Caco-2 (cell line): ENCODE measurements at regions not wholly inside any gene's neighbourhood (a gene's known extent, or its start where the extent isn't known, plus 50 kb on each side); places are given as distances from the start of the nearest gene placed in this dataset.

Experiments used
- BruUV-seq: library from RNA; stranded (reverse); fragments of 400-500 nt; replicated peaks from 2 replicates; lab custom pipeline; 2021; lab: Mats Ljungman, UMichigan
- CTCF ChIA-PET: fragments of 300-600 bp; sonication (Branson Sonifier 250); formaldehyde crosslinking; loops from one replicate; lab custom pipeline; 2022; ENCODE audit warnings: antibody characterized with exemption; lab: Charles Lee
- POLR2A ChIA-PET: fragments of 300-600 bp; sonication (Branson Sonifier 250); formaldehyde crosslinking; loops from one replicate; lab custom pipeline; 2022; ENCODE audit warnings: antibody characterized with exemption; lab: Charles Lee
- DNase-seq, 2 experiments: peaks; one replicate each; pipeline versions ENCODE4 v3.0.0 to v3.0.0-alpha.2; 2020 to 2022
- H3K27me3 ChIP-seq: replicated peaks from 2 replicates; pipeline ENCODE4 v1.6.0; 2011; ENCODE audit warnings: low read length; ENCODE audit not compliant: control insufficient read depth, insufficient read depth
- H3K36me3 ChIP-seq: 2 replicates; pipeline ENCODE4 v1.5.1; 2011; ENCODE audit warnings: low read length; ENCODE audit not compliant: control insufficient read depth, insufficient read depth
- H3K4me1 ChIP-seq: fragments of 250-450 bp; sonication (Bioruptor Pico); 2 replicates; pipeline ENCODE4 v1.5.1; 2020; ENCODE audit warnings: mild to moderate bottlenecking
- H3K4me3 ChIP-seq: 2 replicates; pipeline ENCODE4 v1.5.1; 2011; ENCODE audit warnings: low read depth, mild to moderate bottlenecking, control low read depth, low read length
- H3K9me3 ChIP-seq: fragments of 250-450 bp; sonication (Bioruptor Pico); 2 replicates; pipeline ENCODE4 v1.5.1; 2020; ENCODE audit warnings: mild to moderate bottlenecking, moderate library complexity
- H3K27ac Mint-ChIP-seq: one replicate; pipeline ENCODE4 v1.8.0; 2022; ENCODE audit warnings: mixed read lengths; ENCODE audit not compliant: unreplicated experiment
- H3K27me3 Mint-ChIP-seq: one replicate; pipeline ENCODE4 v1.8.0; 2022; ENCODE audit warnings: mixed read lengths; ENCODE audit not compliant: insufficient read depth, unreplicated experiment
- H3K36me3 Mint-ChIP-seq: one replicate; pipeline ENCODE4 v1.8.0; 2022; ENCODE audit warnings: mild to moderate bottlenecking, mixed read lengths; ENCODE audit not compliant: insufficient read depth, unreplicated experiment
- H3K4me1 Mint-ChIP-seq: one replicate; pipeline ENCODE4 v1.8.0; 2022; ENCODE audit warnings: low read depth, mixed read lengths; ENCODE audit not compliant: unreplicated experiment
- H3K4me3 Mint-ChIP-seq: one replicate; pipeline ENCODE4 v1.8.0; 2022; ENCODE audit warnings: mild to moderate bottlenecking, moderate library complexity, mixed read lengths; ENCODE audit not compliant: unreplicated experiment
- H3K9me3 Mint-ChIP-seq: one replicate; pipeline ENCODE4 v1.8.0; 2022; ENCODE audit warnings: mixed read lengths; ENCODE audit not compliant: unreplicated experiment
- intact Hi-C: fragments of 100-400 bp; cut with micrococcal nuclease; formaldehyde crosslinking; loops from one replicate; pipeline ENCODE4 v1.10.0; 2022; ENCODE audit not compliant: unreplicated experiment
- TF ChIP-seq, protein P1 (sequence below), 2 experiments: fragments of 200-600 bp in 1 of 2; IDR thresholded peaks; 1 replicate in 1 of 2; 2 replicates in 1 of 2; pipeline versions ENCODE4 v1.5.1 to v1.8.0; 2011 to 2022; ENCODE audit warnings: antibody characterized with exemption in 1 of 2, control low read depth in 1 of 2, inconsistent platforms in 1 of 2, low read depth in 1 of 2, low read length in 1 of 2, mild to moderate bottlenecking in 1 of 2, moderate library complexity in 1 of 2; ENCODE audit not compliant: insufficient read depth in 1 of 2, severe bottlenecking in 1 of 2, unreplicated experiment in 1 of 2

DNA sequence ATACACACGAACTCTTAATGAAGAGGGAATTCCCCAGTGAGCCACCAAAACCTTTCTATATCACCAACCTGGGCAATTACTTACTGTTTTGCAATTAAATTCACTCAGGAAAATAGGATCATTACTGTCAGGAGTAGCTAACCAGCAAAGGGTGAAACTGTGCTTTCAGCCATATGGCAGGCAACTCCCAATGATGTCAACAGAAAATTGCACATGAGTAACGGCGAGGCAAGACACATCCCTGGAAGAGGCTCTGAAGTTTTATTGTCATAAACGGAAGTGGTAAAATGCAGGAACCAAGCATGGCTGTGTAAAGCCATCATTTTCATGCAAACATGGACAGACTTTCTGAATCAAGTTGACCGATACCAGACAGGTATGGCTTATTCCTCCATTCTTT is 548.9 kb upstream of the AUTS2 start:
- Mint-ChIP-seq H3K4me3 (no peak overlapping the region), H3K36me3 (no peaks in the 10 kb centered on the region), H3K27me3 (no peaks in the 10 kb centered on the region), H3K27ac (no peak overlapping the region), H3K4me1 (no peaks in the 10 kb centered on the region), H3K9me3 (peaks cover 14% of the 10 kb centered on the region)
- TF ChIP-seq, protein P1, sequence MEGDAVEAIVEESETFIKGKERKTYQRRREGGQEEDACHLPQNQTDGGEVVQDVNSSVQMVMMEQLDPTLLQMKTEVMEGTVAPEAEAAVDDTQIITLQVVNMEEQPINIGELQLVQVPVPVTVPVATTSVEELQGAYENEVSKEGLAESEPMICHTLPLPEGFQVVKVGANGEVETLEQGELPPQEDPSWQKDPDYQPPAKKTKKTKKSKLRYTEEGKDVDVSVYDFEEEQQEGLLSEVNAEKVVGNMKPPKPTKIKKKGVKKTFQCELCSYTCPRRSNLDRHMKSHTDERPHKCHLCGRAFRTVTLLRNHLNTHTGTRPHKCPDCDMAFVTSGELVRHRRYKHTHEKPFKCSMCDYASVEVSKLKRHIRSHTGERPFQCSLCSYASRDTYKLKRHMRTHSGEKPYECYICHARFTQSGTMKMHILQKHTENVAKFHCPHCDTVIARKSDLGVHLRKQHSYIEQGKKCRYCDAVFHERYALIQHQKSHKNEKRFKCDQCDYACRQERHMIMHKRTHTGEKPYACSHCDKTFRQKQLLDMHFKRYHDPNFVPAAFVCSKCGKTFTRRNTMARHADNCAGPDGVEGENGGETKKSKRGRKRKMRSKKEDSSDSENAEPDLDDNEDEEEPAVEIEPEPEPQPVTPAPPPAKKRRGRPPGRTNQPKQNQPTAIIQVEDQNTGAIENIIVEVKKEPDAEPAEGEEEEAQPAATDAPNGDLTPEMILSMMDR (IDR thresholded peaks at IDR 0.05; ENCODE audit: insufficient read depth in 1 of 2, low read depth in 1 of 2, low read length in 1 of 2, severe bottlenecking in 1 of 2, unreplicated experiment in 1 of 2), result no peak
- Histone ChIP-seq H3K4me1 (no peaks in the 10 kb centered on the region), H3K4me3 (no peak overlapping the region), H3K9me3 (no peaks in the 10 kb centered on the region), H3K27me3 (no peaks in the 10 kb centered on the region), H3K36me3 (no peaks in the 10 kb centered on the region)
- intact Hi-C loops, result no loop called here
- CTCF ChIA-PET, result no interaction called here
- BruUV-seq, result no TSS peak
- DNase-seq, result no peak
- POLR2A ChIA-PET, result no interaction called here

DNA sequence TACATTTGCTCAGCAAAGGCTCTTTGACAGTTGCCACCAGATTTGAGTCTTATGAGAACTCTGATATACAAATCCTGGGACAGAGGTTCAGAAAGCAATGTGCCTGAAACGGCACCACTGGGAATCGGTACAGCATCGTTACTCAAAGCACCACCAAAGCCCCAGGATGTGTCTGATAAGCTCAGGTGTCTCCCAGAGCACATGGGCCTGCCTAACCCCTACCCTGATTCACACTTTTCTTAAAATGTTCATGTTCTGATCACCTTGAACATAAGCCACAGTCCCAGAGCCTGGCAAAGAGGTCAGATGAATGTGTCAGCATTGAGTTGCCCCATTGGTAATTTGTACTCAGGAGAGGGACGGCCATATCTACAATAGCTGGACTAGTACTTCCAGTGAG is 545.8 kb upstream of the AUTS2 start:
- intact Hi-C loops, result no loop called here
- CTCF ChIA-PET, result no interaction called here
- POLR2A ChIA-PET, result no interaction called here
- H3K4me1 Mint-ChIP-seq, result no peaks in the 10 kb centered on the region
- H3K9me3 ChIP-seq, result no peaks in the 10 kb centered on the region
- TF ChIP-seq, protein P1 (IDR thresholded peaks at IDR 0.05; ENCODE audit: insufficient read depth in 1 of 2, low read depth in 1 of 2, low read length in 1 of 2, severe bottlenecking in 1 of 2, unreplicated experiment in 1 of 2), result no peak
- H3K4me3 ChIP-seq, result no peak overlapping the region
- H3K9me3 Mint-ChIP-seq, result peaks cover 14% of the 10 kb centered on the region
- no TSS peak for BruUV-seq
- H3K27me3 ChIP-seq, result no peaks in the 10 kb centered on the region
- H3K27me3 Mint-ChIP-seq, result no peaks in the 10 kb centered on the region
- no peak for DNase-seq
- H3K27ac Mint-ChIP-seq, result no peak overlapping the region
- no peaks in the 10 kb centered on the region for H3K4me1 ChIP-seq
- no peaks in the 10 kb centered on the region for H3K36me3 Mint-ChIP-seq
- no peak overlapping the region for H3K4me3 Mint-ChIP-seq
- H3K36me3 ChIP-seq, result no peaks in the 10 kb centered on the region

DNA sequence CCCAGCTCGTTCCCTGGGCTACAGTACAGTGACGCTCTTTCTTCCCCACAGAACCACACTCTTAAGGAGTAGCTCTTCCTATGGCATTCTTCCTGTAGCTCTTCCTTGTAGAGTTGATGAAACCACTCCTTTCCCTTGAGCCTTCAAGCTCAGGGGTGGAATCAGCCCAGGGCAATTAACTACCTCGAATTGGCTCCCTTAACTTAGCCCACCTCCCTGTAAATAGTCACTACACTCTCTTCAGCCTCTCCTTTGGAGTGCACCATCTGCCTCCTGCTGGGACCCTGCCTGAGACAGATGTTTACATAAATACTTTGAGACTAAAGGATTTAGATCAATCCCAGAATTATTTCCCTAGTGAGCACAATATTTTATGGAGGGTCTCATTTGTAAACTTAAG is 537.8 kb upstream of the AUTS2 start:
- Mint-ChIP-seq H3K4me3 (no peak overlapping the region), H3K36me3 (no peaks in the 10 kb centered on the region), H3K4me1 (no peaks in the 10 kb centered on the region), H3K27me3 (no peaks in the 10 kb centered on the region), H3K27ac (no peak overlapping the region), H3K9me3 (peaks cover 16% of the 10 kb centered on the region)
- H3K4me1 ChIP-seq, result no peaks in the 10 kb centered on the region
- BruUV-seq, result no TSS peak
- DNase-seq, result no peak
- intact Hi-C loops, result no loop called here
- no peak overlapping the region for H3K4me3 ChIP-seq
- TF ChIP-seq, protein P1 (IDR thresholded peaks at IDR 0.05; ENCODE audit: insufficient read depth in 1 of 2, low read depth in 1 of 2, low read length in 1 of 2, severe bottlenecking in 1 of 2, unreplicated experiment in 1 of 2), result no peak
- H3K9me3 ChIP-seq, result no peaks in the 10 kb centered on the region
- ChIA-PET POLR2A (no interaction called here), CTCF (no interaction called here)
- H3K27me3 ChIP-seq, result no peaks in the 10 kb centered on the region
- H3K36me3 ChIP-seq, result no peaks in the 10 kb centered on the region
